Smooth muscle cell (in vitro differentiated cells): ENCODE measurements at regions not wholly inside any gene's neighbourhood (a gene's known extent, or its start where the extent isn't known, plus 50 kb on each side); places are given as distances from the start of the nearest gene placed in this dataset.
A peak's percentile ranks its signal among the peaks of the same experiment; 100 is the strongest.

ENCODE experiments used
- DNase-seq: peaks from one replicate; lab custom pipeline; 2025; ENCODE audit not compliant: unreplicated experiment; lab: John Stamatoyannopoulos, UW
- H2AFZ ChIP-seq: fragments of 200-600 bp; sonication (generic); 2 replicates; pipeline ENCODE4 v1.6.0; 2016; ENCODE audit warnings: antibody characterized with exemption, low read depth, mild to moderate bottlenecking
- H3F3A ChIP-seq: fragments of 200-600 bp; sonication (generic); 2 replicates; pipeline ENCODE4 v1.6.0; 2017; ENCODE audit warnings: antibody characterized with exemption, low read depth
- H3K27ac ChIP-seq: fragments of 200-600 bp; sonication (generic); 2 replicates; pipeline ENCODE4 v1.5.1; 2016; ENCODE audit warnings: low read depth, mild to moderate bottlenecking
- H3K27me3 ChIP-seq: fragments of 200-600 bp; sonication (generic); 2 replicates; pipeline ENCODE4 v1.6.1; 2016; ENCODE audit warnings: low read depth, mild to moderate bottlenecking
- H3K36me3 ChIP-seq: fragments of 200-600 bp; sonication (generic); 2 replicates; pipeline ENCODE4 v1.5.1; 2016; ENCODE audit warnings: low read depth
- H3K4me1 ChIP-seq: fragments of 200-600 bp; sonication (generic); 2 replicates; pipeline ENCODE4 v1.5.1; 2016; ENCODE audit warnings: low read depth
- H3K4me2 ChIP-seq: fragments of 200-600 bp; sonication (generic); 2 replicates; pipeline ENCODE4 v1.6.0; 2016; ENCODE audit warnings: mild to moderate bottlenecking
- H3K4me3 ChIP-seq: fragments of 200-600 bp; sonication (generic); 2 replicates; pipeline ENCODE4 v1.5.1; 2016; ENCODE audit warnings: mild to moderate bottlenecking
- H3K79me2 ChIP-seq: fragments of 200-600 bp; sonication (generic); 2 replicates; pipeline ENCODE4 v1.6.0; 2016; ENCODE audit warnings: low read depth, mild to moderate bottlenecking
- H3K9ac ChIP-seq: fragments of 200-600 bp; sonication (generic); 2 replicates; pipeline ENCODE4 v1.6.0; 2016; ENCODE audit warnings: low read depth
- H3K9me3 ChIP-seq: fragments of 200-600 bp; sonication (generic); replicated peaks from 2 replicates; pipeline ENCODE4 v1.5.1; 2016; ENCODE audit warnings: low read depth
- H4K20me1 ChIP-seq: fragments of 200-600 bp; sonication (generic); 2 replicates; pipeline ENCODE4 v1.6.0; 2016; ENCODE audit warnings: low read depth
- WGBS: methylation state at CpG from one replicate; pipeline ENCODE4 v1.1.7; 2016; ENCODE audit warnings: low lambda C conversion rate; 5-methylcytosine and 5-hydroxymethylcytosine counted together
- TF ChIP-seq, protein P1 (sequence below): fragments of 200-600 bp; sonication (generic); IDR thresholded peaks from 2 replicates; pipeline ENCODE4 v1.5.1; 2017; ENCODE audit warnings: borderline replicate concordance, mild to moderate bottlenecking, antibody characterized with exemption; ENCODE audit not compliant: insufficient read depth, poor library complexity, severe bottlenecking

DNA sequence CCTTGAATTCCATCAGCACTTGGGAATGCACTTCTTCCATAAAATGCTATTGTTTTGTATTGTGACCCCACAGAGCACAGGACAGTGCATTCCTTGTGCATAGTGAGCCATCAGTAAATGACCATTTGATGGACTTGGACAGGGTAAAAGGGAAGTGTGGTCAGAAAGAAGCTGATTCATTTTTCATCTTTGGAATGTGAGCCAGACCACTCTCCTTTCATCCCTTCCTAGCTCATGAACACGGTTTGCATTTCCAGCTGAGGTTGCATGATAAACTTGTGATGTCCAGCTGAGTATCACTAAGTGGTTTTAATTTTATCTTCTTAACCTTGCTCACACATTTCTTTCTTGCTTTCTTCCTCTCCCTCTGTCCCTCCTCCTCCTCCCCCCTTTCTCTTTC is 101.3 kb downstream of the NUDT12 start:
- Histone ChIP-seq H4K20me1 (no peaks in the 10 kb centered on the region), H3K36me3 (no peaks in the 10 kb centered on the region), H3K27me3 (no peaks in the 10 kb centered on the region), H3K79me2 (no peaks in the 10 kb centered on the region), H3K27ac (peak overlapping the region; percentile 7), H3K4me2 (no peak overlapping the region), H3F3A (no peaks in the 10 kb centered on the region), H2AFZ (no peak overlapping the region), H3K9me3 (no peaks in the 10 kb centered on the region), H3K4me3 (no peak overlapping the region), H3K9ac (no peak overlapping the region), H3K4me1 (no peaks in the 10 kb centered on the region)
- DNase-seq = no peak
- 27% methylated on average over 1 of the region's 1 CpG for WGBS
- TF ChIP-seq, protein P1, sequence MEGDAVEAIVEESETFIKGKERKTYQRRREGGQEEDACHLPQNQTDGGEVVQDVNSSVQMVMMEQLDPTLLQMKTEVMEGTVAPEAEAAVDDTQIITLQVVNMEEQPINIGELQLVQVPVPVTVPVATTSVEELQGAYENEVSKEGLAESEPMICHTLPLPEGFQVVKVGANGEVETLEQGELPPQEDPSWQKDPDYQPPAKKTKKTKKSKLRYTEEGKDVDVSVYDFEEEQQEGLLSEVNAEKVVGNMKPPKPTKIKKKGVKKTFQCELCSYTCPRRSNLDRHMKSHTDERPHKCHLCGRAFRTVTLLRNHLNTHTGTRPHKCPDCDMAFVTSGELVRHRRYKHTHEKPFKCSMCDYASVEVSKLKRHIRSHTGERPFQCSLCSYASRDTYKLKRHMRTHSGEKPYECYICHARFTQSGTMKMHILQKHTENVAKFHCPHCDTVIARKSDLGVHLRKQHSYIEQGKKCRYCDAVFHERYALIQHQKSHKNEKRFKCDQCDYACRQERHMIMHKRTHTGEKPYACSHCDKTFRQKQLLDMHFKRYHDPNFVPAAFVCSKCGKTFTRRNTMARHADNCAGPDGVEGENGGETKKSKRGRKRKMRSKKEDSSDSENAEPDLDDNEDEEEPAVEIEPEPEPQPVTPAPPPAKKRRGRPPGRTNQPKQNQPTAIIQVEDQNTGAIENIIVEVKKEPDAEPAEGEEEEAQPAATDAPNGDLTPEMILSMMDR = no peak

DNA sequence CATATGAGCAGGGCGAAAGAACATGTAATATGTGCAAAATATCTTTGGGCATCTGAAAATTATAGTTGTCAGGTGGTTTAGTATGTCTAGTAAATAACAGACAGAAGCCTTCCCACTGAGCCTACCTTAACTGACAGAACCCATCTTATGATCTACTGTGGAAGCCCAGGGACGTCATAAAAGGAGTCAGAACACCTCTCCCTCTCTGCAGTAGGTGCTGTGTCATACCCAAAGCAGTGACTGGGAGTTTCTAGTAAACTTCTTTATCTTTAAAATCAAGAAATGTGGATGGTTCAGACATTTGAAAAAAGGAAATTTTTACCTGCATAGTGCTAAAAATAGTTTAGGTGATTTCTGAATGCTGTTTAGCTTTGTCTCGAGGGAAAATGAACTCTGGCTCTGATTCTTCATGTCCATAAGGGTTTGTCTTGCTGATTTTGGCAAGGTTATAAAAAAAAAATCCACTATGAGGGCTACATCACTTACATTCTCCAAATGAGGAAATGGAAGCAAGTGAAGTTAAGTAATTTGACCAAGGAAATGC is 104.0 kb downstream of the NUDT12 start:
- Histone ChIP-seq H3K27ac (peak overlapping the region; percentile 54), H3K9me3 (no peaks in the 10 kb centered on the region), H2AFZ (peak overlapping the region; percentile 41), H3K27me3 (no peaks in the 10 kb centered on the region), H3F3A (no peaks in the 10 kb centered on the region), H3K79me2 (no peaks in the 10 kb centered on the region), H3K36me3 (no peaks in the 10 kb centered on the region), H3K4me2 (no peak overlapping the region), H3K4me1 (no peaks in the 10 kb centered on the region), H3K4me3 (no peak overlapping the region), H4K20me1 (no peaks in the 10 kb centered on the region), H3K9ac (no peak overlapping the region)
- WGBS = 84% methylated on average over 3 of the region's 3 CpGs
- TF ChIP-seq, protein P1 = no peak
- DNase-seq = no peak

DNA sequence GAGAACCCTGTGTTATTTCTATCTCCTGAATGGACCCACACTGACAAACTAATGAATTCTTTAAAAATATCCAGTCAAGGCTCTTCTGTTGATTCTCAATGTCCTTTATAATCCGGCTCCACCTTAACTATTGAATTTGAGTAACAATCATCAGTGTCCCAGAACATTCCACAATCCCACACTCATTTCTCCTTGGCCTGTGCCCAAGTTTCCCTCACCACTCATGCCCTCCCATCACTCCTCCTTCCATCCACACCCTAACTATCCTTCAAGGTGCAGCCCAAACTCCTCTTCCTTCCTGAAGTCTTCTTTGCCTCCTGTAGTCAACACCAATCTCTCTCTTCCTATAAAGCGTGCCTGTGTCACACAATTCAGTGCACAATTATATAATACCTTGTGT is 106.1 kb downstream of the NUDT12 start:
- no peak overlapping the region for H3K9ac ChIP-seq
- 92% methylated on average over 2 of the region's 2 CpGs for WGBS
- H3K9me3 ChIP-seq = no peaks in the 10 kb centered on the region
- H3K4me1 ChIP-seq = no peaks in the 10 kb centered on the region
- H3F3A ChIP-seq = no peaks in the 10 kb centered on the region
- TF ChIP-seq, protein P1 = no peak
- no peak overlapping the region for H3K27ac ChIP-seq
- no peak overlapping the region for H3K4me2 ChIP-seq
- H3K79me2 ChIP-seq = no peaks in the 10 kb centered on the region
- H4K20me1 ChIP-seq = no peaks in the 10 kb centered on the region
- H3K36me3 ChIP-seq = no peaks in the 10 kb centered on the region
- H3K4me3 ChIP-seq = no peak overlapping the region
- no peak for DNase-seq
- H2AFZ ChIP-seq = no peak overlapping the region
- H3K27me3 ChIP-seq = no peaks in the 10 kb centered on the region

DNA sequence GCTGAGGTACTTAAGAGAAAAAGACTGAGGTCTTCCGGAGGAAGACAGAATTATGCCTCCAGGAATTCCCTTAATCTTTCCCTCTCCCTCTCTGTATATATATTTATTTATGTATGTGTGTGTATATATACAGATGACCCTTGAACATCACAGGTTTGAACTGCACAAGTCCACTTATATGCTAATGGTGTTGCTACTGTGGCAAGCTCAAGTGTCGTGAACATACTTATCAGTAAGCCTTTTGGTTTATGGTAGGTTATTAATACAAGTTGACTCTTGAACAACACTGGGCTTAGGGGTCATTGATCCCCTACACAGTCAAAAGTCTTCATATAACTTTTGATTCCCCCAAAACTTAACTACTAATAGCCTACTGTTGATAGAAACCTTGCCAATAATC is 106.8 kb downstream of the NUDT12 start:
- no peaks in the 10 kb centered on the region for H3K4me1 ChIP-seq
- no peaks in the 10 kb centered on the region for H3K9me3 ChIP-seq
- TF ChIP-seq, protein P1 = no peak
- no peak overlapping the region for H3K9ac ChIP-seq
- no peaks in the 10 kb centered on the region for H4K20me1 ChIP-seq
- H3K4me3 ChIP-seq = no peak overlapping the region
- H3K36me3 ChIP-seq = no peaks in the 10 kb centered on the region
- no peak overlapping the region for H3K27ac ChIP-seq
- no peaks in the 10 kb centered on the region for H3K79me2 ChIP-seq
- no peak for DNase-seq
- no peak overlapping the region for H2AFZ ChIP-seq
- no peak overlapping the region for H3K4me2 ChIP-seq
- H3K27me3 ChIP-seq = no peaks in the 10 kb centered on the region
- no peaks in the 10 kb centered on the region for H3F3A ChIP-seq
- 92% methylated on average over 2 of the region's 2 CpGs for WGBS
